Suppressor macrophage (primary cell): ENCODE measurements at regions not wholly inside any gene's neighbourhood (a gene's known extent, or its start where the extent isn't known, plus 50 kb on each side); places are given as distances from the start of the nearest gene placed in this dataset.

Experiments
- DNase-seq, 4 experiments: peaks; one replicate each; pipeline ENCODE4 v3.0.0-alpha.2; 2020 to 2022

DNA sequence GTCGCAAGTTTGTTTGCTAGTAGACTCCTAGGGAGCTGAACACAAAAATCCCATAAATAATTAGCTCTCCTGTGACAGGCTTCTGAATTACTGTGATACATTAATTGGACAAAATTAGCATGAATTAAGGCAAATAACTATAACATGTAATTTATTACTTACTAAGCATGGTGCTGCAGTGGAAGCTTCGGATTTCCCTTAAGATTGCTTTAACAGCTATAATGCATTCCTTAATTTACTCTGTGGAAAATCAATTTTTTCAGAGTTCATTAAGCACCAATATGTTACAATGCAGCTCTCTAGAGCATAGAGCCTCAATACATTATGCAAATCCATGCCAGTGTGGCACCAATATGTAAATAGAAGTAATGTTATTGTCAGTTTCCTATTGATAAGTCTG is 201.5 kb downstream of the MDFIC start:
- DNase-seq: no peak

DNA sequence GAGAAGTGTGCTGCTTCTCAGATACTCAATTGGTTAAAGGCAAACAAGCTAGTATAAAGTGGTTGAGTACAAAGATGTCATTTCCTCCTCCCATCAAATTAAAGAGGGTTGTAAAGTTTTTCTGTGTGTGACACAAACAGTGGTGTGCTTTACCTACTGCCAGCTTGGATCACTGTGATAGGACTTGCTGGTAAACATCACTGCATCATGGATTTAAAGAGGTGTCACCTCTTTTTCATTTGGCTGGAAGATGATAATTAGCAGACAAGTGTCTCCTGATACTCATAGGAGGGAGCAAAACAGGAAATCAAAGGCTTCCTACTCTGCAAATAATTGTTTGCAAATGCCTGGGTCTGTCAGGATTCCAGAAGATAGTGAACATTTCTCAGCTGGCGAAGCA is 200.5 kb downstream of the MDFIC start:
- no peak for DNase-seq

- no peak for DNase-seq
These were observed 195.9 kb downstream of the MDFIC start for GRCh38 chr7:115117748-115118147.

GRCh38 chr7:115116773-115117715 is 195.2 kb downstream of the MDFIC start:
- no peak for DNase-seq

DNA sequence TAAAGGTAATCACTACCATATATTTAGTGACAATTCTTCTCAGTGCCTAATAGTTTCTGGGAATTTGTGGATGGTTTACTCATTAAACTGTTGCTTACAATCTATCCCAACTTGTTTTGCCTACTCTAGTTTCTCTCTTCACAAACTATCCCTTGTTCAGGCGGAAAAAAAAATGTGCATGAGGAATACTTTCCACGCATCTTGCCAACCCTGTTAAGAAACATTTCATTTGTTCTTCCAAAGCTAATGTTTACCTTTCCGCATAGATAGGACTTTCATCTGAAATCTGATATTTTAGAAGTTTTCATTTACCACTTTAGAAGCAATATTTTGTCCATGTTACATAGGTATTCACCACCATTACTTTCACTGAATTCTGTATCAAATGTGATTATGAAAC is 191.9 kb downstream of the MDFIC start:
- DNase-seq: no peak

- no peak for DNase-seq
These were observed 191.2 kb downstream of the MDFIC start for GRCh38 chr7:115113131-115113530.

- DNase-seq: no peak
These were observed 188.6 kb downstream of the MDFIC start for GRCh38 chr7:115110523-115110922.

GRCh38 chr7:115106316-115106715 is 184.4 kb downstream of the MDFIC start:
- DNase-seq: peak in 2 of 4 experiments; percentile 10 to 13

DNA sequence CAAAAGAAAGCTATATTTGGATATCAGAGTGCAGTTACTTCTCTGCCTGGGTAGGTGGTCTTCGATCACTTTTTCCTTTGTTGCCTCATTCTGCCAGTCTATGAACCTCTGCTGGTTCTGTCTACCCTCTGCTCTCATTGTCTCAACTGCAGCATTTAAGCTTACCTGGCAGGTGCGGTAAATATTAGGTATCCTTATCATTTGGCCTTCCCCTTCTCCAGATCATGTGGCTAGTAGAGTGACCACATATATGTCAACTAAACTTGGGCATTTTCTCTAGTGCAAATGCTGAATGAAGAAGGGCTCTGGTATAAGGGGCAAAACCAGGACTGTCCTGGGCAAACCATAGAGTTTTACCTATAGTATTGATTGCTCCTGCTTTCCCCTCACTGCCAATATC is 180.8 kb downstream of the MDFIC start:
- no peak for DNase-seq

- no peak for DNase-seq
These were observed 179.3 kb downstream of the MDFIC start for GRCh38 chr7:115101199-115101598.

GRCh38 chr7:115099906-115100305 is 178.0 kb downstream of the MDFIC start:
- no peak for DNase-seq

DNA sequence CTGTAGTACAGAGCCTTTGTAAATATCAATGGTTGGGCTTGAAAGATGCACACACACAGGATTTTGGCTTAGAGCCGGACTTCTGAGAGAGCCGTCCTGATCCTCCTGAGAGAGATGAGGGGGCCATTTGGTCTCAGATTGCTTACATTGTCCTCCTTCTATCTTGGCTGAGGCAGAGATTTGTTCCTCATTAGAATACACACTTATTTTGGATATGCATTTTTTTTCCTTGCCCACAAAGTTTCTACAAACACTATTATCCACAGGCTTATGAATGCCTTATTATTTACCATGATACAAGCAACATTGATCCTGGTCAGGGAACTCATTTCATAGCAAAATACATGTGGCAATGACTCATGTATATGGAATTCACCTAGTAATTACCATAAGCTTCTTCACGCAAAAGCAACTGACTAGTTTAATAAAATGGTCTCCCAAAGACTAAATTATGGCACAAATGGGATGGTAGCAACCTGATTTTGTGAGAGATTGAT is 175.3 kb downstream of the MDFIC start:
- DNase-seq: no peak

- DNase-seq: no peak
These were observed 174.4 kb downstream of the MDFIC start for GRCh38 chr7:115096262-115096661.

GRCh38 chr7:115094163-115094562 is 172.3 kb downstream of the MDFIC start:
- no peak for DNase-seq

GRCh38 chr7:115088893-115089292 is 167.0 kb downstream of the MDFIC start:
- DNase-seq: no peak

GRCh38 chr7:115087437-115087836 is 165.5 kb downstream of the MDFIC start:
- DNase-seq: no peak

DNA sequence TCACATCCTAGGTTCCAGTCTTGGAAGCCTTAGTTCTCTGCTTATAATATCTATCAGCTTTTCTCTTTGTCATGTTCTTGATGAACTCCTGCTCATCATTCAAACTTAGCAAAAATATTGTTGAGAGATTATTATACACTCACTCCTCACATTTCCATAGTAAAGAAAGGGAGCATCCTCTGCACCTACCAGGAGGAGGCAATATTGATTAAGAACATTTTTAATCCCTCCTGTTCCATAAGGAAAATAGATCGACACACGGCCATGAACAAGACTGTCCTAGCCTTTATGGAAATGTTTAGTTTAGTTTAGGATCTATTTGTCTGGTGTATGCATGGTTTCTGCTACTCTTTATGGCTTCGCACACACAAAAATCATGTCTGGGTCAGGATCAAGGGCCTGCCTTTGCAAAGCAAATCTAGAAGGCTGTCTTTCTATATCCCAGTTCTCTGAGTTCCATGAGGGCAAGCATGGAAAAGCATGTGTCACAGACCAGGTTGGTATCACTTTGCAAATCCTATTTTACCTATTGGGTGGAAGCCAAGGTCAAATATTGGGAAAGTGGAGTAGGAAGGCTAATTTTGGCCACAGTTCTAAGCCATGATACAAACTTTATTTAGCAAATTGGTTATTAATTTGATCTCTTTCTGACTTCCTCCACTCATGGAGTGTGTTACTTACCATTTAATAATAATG is 164.4 kb downstream of the MDFIC start:
- no peak for DNase-seq

DNA sequence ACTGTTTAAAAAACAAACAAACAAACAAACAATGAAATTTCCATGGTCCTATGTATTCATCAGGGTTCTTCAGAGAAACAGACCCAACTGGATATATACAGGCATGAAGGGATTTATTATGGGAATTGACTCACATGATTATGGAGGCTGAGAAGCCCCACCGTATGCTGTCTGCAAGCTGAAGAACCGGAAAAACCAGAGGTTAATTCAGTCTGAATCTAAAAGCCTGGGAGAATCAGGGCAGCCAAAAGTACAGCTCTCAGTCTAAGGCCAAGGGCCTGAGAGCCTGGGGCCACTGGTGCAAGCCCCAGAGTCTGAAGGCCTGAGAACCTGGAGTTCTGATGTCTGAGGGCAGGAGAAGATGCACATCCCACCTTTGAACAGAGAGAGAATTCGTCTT is 163.5 kb downstream of the MDFIC start:
- no peak for DNase-seq

- no peak for DNase-seq
These were observed 162.0 kb downstream of the MDFIC start for GRCh38 chr7:115083935-115084334.

- no peak for DNase-seq
These were observed 159.9 kb downstream of the MDFIC start for GRCh38 chr7:115081772-115082171.

GRCh38 chr7:115078851-115079250 is 157.0 kb downstream of the MDFIC start:
- DNase-seq: no peak

- DNase-seq: no peak
These were observed 156.5 kb downstream of the MDFIC start for GRCh38 chr7:115078386-115078785.

GRCh38 chr7:115070311-115070710 is 148.4 kb downstream of the MDFIC start:
- DNase-seq: no peak
